H9 (cell line): ENCODE measurements at regions not wholly inside any gene's neighbourhood (a gene's known extent, or its start where the extent isn't known, plus 50 kb on each side); places are given as distances from the start of the nearest gene placed in this dataset.

Experiments used
- DNase-seq: peaks from one replicate; pipeline ENCODE4 v3.0.0-alpha.2; 2017
- H2AFZ ChIP-seq: one replicate; pipeline ENCODE4 v1.6.1; 2013; ENCODE audit warnings: mild to moderate bottlenecking, low read length, control low read depth, moderate library complexity
- H2AK5ac ChIP-seq: 2 replicates; pipeline ENCODE4 v1.6.1; 2013; ENCODE audit warnings: low read length, control low read depth, mixed read lengths; ENCODE audit not compliant: insufficient read length
- H2BK120ac ChIP-seq: one replicate; pipeline ENCODE4 v1.6.1; 2013; ENCODE audit warnings: low read depth, mild to moderate bottlenecking, low read length, control low read depth, inconsistent platforms; ENCODE audit not compliant: poor library complexity, severe bottlenecking
- H2BK12ac ChIP-seq: 2 replicates; pipeline ENCODE4 v1.6.1; 2013; ENCODE audit warnings: low read length, control low read depth, mixed read lengths, low read depth; ENCODE audit not compliant: insufficient read length
- H2BK15ac ChIP-seq: 2 replicates; pipeline ENCODE4 v1.6.1; 2013; ENCODE audit warnings: low read depth, low read length, control low read depth
- H2BK20ac ChIP-seq: one replicate; pipeline ENCODE4 v1.6.1; 2013; ENCODE audit warnings: low read depth, mild to moderate bottlenecking, low read length, control low read depth, inconsistent platforms; ENCODE audit not compliant: poor library complexity, severe bottlenecking
- H2BK5ac ChIP-seq: 2 replicates; pipeline ENCODE4 v1.6.1; 2013; ENCODE audit warnings: low read length, control low read depth, mixed read lengths; ENCODE audit not compliant: insufficient read length
- H3K14ac ChIP-seq: 2 replicates; pipeline ENCODE4 v1.6.1; 2013; ENCODE audit warnings: low read length, control low read depth; ENCODE audit not compliant: insufficient read depth
- H3K18ac ChIP-seq: 2 replicates; pipeline ENCODE4 v1.6.1; 2013; ENCODE audit warnings: low read depth, mild to moderate bottlenecking, mixed read lengths, low read length, control low read depth; ENCODE audit not compliant: insufficient read length
- H3K23ac ChIP-seq: 2 replicates; pipeline ENCODE4 v1.6.1; 2013; ENCODE audit warnings: low read length, control low read depth, mixed read lengths, low read depth; ENCODE audit not compliant: insufficient read length
- H3K23me2 ChIP-seq: 2 replicates; pipeline ENCODE4 v1.6.1; 2013; ENCODE audit warnings: low read depth, mild to moderate bottlenecking, mixed read lengths, low read length, control low read depth; ENCODE audit not compliant: insufficient read length, poor library complexity, severe bottlenecking
- H3K27ac ChIP-seq: 2 replicates; pipeline ENCODE4 v1.5.1; 2013; ENCODE audit warnings: low read length, control low read depth, mixed read lengths, low read depth; ENCODE audit not compliant: insufficient read length
- H3K27me3 ChIP-seq: 2 replicates; pipeline ENCODE4 v1.6.1; 2013; ENCODE audit warnings: low read length, control low read depth, inconsistent platforms; ENCODE audit not compliant: insufficient read depth
- H3K4ac ChIP-seq: 2 replicates; pipeline ENCODE4 v1.6.1; 2013; ENCODE audit warnings: low read depth, mild to moderate bottlenecking, control low read depth, inconsistent platforms, low read length, moderate library complexity
- H3K4me1 ChIP-seq: 2 replicates; pipeline ENCODE4 v1.6.1; 2013; ENCODE audit warnings: low read length, control low read depth, inconsistent platforms; ENCODE audit not compliant: insufficient read depth
- H3K4me2 ChIP-seq: 2 replicates; pipeline ENCODE4 v1.6.1; 2013; ENCODE audit warnings: low read length, control low read depth, mixed read lengths; ENCODE audit not compliant: insufficient read length, insufficient read depth
- H3K56ac ChIP-seq: 2 replicates; pipeline ENCODE4 v1.6.1; 2013; ENCODE audit warnings: low read depth, mild to moderate bottlenecking, mixed read lengths, low read length, control low read depth; ENCODE audit not compliant: insufficient read length
- H3K79me1 ChIP-seq: 2 replicates; pipeline ENCODE4 v1.6.1; 2013; ENCODE audit warnings: low read depth, mild to moderate bottlenecking, moderate library complexity, low read length, control low read depth, inconsistent platforms; ENCODE audit not compliant: insufficient read depth, poor library complexity, severe bottlenecking
- H3K79me2 ChIP-seq: 2 replicates; pipeline ENCODE4 v1.6.1; 2013; ENCODE audit warnings: low read length, control low read depth, inconsistent platforms; ENCODE audit not compliant: insufficient read depth
- H3K9ac ChIP-seq: 2 replicates; pipeline ENCODE4 v1.6.1; 2013; ENCODE audit warnings: low read length, control low read depth, mixed read lengths; ENCODE audit not compliant: insufficient read length; ENCODE audit errors: extremely low read depth
- H3K9me3 ChIP-seq: one replicate; pipeline ENCODE4 v1.6.1; 2013; ENCODE audit warnings: low read depth, low read length, inconsistent platforms; ENCODE audit not compliant: control insufficient read depth
- H3T11ph ChIP-seq: one replicate; pipeline ENCODE4 v1.6.1; 2013; ENCODE audit warnings: mild to moderate bottlenecking, low read length, control low read depth, inconsistent platforms
- H4K20me1 ChIP-seq: one replicate; pipeline ENCODE4 v1.6.1; 2013; ENCODE audit not compliant: control insufficient read depth, insufficient read length, insufficient read depth
- H4K5ac ChIP-seq: 2 replicates; pipeline ENCODE4 v1.6.1; 2013; ENCODE audit warnings: low read depth, mild to moderate bottlenecking, mixed read lengths, low read length, control low read depth; ENCODE audit not compliant: insufficient read length
- H4K8ac ChIP-seq: replicated peaks from 2 replicates; pipeline ENCODE4 v1.6.1; 2013; ENCODE audit warnings: low read length, control low read depth, mixed read lengths, low read depth; ENCODE audit not compliant: insufficient read length
- H4K91ac ChIP-seq: 2 replicates; pipeline ENCODE4 v1.6.1; 2013; ENCODE audit warnings: low read depth, mild to moderate bottlenecking, moderate library complexity, mixed read lengths, low read length, control low read depth; ENCODE audit not compliant: insufficient read length
- H3K27ac Mint-ChIP-seq, 3 experiments: 2 replicates in 2 of 3; 3 replicates in 1 of 3; pipeline ENCODE4 v1.8.0; 2020 to 2021; ENCODE audit warnings: mixed read lengths in 3 of 3, mild to moderate bottlenecking in 1 of 3, moderate library complexity in 1 of 3
- H3K27me3 Mint-ChIP-seq: 2 replicates; pipeline ENCODE4 v1.8.0; 2021; ENCODE audit warnings: low read depth, mild to moderate bottlenecking, moderate library complexity, mixed read lengths
- H3K36me3 Mint-ChIP-seq, 3 experiments: 2 replicates in 2 of 3; 3 replicates in 1 of 3; pipeline ENCODE4 v1.8.0; 2020 to 2021; ENCODE audit warnings: low read depth in 3 of 3, mixed read lengths in 3 of 3; ENCODE audit not compliant: insufficient read depth in 1 of 3
- H3K4me1 Mint-ChIP-seq, 2 experiments: 2 replicates each; pipeline ENCODE4 v1.8.0; 2020; ENCODE audit warnings: mixed read lengths in 2 of 2
- H3K4me3 Mint-ChIP-seq, 2 experiments: 2 replicates in 1 of 2; 3 replicates in 1 of 2; pipeline ENCODE4 v1.8.0; 2020 to 2021; ENCODE audit warnings: mild to moderate bottlenecking in 2 of 2, mixed read lengths in 2 of 2, moderate library complexity in 1 of 2
- H3K9me3 Mint-ChIP-seq, 2 experiments: 2 replicates in 1 of 2; 3 replicates in 1 of 2; pipeline ENCODE4 v1.8.0; 2020; ENCODE audit warnings: mild to moderate bottlenecking in 2 of 2, mixed read lengths in 2 of 2, moderate library complexity in 1 of 2
- WGBS: extraction: QIAGEN DNeasy Blood & Tissue Kit; methylation state at CpG from one replicate; pipeline ENCODE4 v1.1.7; 2013; ENCODE audit warnings: missing lambda C conversion rate, low lambda C conversion rate, mixed read lengths; ENCODE audit not compliant: insufficient read length; ENCODE audit errors: extremely low coverage; 5-methylcytosine and 5-hydroxymethylcytosine counted together
- TF ChIP-seq, protein P1 (sequence below): fragments of 200-600 bp; sonication (generic); conservative IDR thresholded peaks from 3 replicates; pipeline ENCODE4 v1.8.0; 2021; ENCODE audit warnings: antibody characterized with exemption, mild to moderate bottlenecking

DNA sequence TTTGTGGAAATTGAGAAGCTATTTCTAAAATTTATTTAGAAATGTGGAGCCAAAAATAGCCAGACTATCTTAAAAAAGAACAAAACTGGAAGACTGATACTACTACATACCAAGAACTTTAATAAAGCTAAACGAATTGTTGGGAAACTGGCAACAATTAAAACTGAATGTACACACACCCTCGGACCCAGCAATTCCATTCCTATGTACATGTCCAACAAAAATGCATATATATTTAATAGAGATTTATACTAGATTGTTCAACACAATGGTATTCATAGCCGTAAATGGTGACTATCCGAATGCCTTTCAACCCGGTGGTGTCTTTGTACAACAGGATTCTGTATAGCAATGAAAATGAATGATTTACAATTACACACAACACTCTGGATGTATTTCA is 136.5 kb upstream of the RASGRP1 start:
- DNase-seq, result no peak
- Histone ChIP-seq H3K14ac (no peak overlapping the region), H2BK15ac (no peak overlapping the region), H3K18ac (no peak overlapping the region), H2BK5ac (no peak overlapping the region), H3K79me2 (no peaks in the 10 kb centered on the region), H3K79me1 (no peaks in the 10 kb centered on the region), H3K27me3 (no peaks in the 10 kb centered on the region), H3T11ph (no peak overlapping the region), H3K27ac (no peak overlapping the region), H4K20me1 (no peaks in the 10 kb centered on the region), H3K9ac (no peak overlapping the region), H4K91ac (no peak overlapping the region), H2AK5ac (no peak overlapping the region), H3K56ac (no peak overlapping the region), H2BK120ac (no peak overlapping the region), H4K5ac (no peak overlapping the region), H2BK12ac (no peak overlapping the region), H4K8ac (no peak overlapping the region), H3K4me2 (no peak overlapping the region), H3K23ac (no peak overlapping the region), H2AFZ (no peak overlapping the region), H3K4ac (no peak overlapping the region), H3K9me3 (no peaks in the 10 kb centered on the region), H2BK20ac (no peak overlapping the region), H3K23me2 (peaks cover under 1% of the 10 kb centered on the region), H3K4me1 (no peaks in the 10 kb centered on the region; the same call in 1 of the 2 replicates)
- no peak overlapping the region for H3K27ac Mint-ChIP-seq
- peaks cover 0 to 3% (median 0%) of the 10 kb centered on the region in 3 experiments; a peak in 1 of 7 replicates for H3K36me3 Mint-ChIP-seq
- H3K4me1 Mint-ChIP-seq, result peaks cover 23 to 26% of the 10 kb centered on the region in 2 experiments
- TF ChIP-seq, protein P1, sequence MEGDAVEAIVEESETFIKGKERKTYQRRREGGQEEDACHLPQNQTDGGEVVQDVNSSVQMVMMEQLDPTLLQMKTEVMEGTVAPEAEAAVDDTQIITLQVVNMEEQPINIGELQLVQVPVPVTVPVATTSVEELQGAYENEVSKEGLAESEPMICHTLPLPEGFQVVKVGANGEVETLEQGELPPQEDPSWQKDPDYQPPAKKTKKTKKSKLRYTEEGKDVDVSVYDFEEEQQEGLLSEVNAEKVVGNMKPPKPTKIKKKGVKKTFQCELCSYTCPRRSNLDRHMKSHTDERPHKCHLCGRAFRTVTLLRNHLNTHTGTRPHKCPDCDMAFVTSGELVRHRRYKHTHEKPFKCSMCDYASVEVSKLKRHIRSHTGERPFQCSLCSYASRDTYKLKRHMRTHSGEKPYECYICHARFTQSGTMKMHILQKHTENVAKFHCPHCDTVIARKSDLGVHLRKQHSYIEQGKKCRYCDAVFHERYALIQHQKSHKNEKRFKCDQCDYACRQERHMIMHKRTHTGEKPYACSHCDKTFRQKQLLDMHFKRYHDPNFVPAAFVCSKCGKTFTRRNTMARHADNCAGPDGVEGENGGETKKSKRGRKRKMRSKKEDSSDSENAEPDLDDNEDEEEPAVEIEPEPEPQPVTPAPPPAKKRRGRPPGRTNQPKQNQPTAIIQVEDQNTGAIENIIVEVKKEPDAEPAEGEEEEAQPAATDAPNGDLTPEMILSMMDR, result no peak
- H3K27me3 Mint-ChIP-seq, result no peaks in the 10 kb centered on the region
- WGBS, result no CpG with 5 or more reads among the region's 5 CpGs
- peaks cover 0 to 4% of the 10 kb centered on the region in 2 experiments; a peak in 1 of 5 replicates for H3K9me3 Mint-ChIP-seq
- H3K4me3 Mint-ChIP-seq, result no peak overlapping the region
